ENCODE measurements at regions not wholly inside any gene's neighbourhood (a gene's known extent, or its start where the extent isn't known, plus 50 kb on each side); places are given as distances from the start of the nearest gene placed in this dataset.

DNA sequence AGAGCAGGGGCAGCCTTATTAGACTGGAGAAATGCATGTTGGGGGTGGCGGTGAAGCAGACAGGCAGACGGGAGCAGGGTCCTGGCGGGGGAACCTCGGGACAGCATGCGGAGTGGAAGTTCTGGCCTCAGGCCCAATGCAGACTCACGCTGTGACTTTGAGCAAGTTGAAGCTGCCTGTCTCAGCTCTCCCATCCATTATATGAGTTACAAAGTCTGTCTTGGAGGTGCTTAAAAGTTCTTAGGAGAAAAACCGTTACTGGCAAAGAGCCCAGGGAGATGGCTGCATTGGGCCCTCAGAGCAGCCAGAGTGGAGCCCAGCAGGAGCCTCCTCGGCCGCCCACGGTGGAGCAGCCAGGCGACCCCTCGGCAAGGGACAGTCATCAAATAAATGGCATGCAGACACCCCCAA, 509.5 kb downstream of the PLXNA4 start (continued):
- TF ChIP-seq ESRRA (IDR thresholded peaks at IDR 0.05; ENCODE audit: borderline replicate concordance, low read length) = no peak

DNA sequence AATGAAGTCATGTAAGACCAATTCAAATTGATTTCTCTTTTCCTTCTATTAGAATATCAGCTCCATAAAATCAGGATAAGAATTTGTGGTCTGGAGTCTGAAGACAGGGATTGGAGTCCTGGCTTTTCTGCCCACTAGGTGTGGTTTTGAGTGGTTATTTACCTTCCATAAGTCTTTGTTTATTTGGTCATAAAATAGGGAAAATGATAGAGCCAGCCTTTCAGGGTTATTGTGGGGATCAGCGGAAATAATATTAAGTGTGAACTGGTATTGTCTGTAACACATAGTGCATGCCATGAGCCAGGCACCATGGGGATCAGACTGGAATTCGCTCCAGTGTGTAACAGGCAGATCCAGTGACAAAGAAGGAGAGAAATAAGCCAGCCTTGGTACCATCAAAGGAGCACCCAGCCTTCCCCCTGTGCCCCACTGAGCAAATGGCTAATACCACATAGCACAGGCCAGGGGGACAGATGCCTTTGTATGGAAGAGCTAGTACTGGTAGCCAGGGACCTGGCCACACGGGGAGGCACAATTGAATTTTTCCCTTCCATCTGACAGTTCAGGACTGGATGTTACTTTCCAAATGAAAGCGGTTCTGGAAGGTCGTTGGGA, 509.7 kb upstream of the PODXL start:
- 54% methylated on average over 5 of the region's 5 CpGs for WGBS (ENCODE audit: missing lambda C conversion rate)
- TF ChIP-seq, protein P1, sequence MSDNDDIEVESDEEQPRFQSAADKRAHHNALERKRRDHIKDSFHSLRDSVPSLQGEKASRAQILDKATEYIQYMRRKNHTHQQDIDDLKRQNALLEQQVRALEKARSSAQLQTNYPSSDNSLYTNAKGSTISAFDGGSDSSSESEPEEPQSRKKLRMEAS (IDR thresholded peaks at IDR 0.05) = peak; percentile 10; the same call in 1 of the 2 replicates
- no peak for TF ChIP-seq MAFK (IDR thresholded peaks at IDR 0.05; ENCODE audit: partially characterized antibody)
- peak in 1 of 2 experiments; percentile 12 for DNase-seq (ENCODE audit: low read depth in 1 of 2, low spot score in 1 of 2)
- peak overlapping the region; percentile 68 for H3K4me2 ChIP-seq
- no peak for FAIRE-seq
- H3K4me3 ChIP-seq = no peak overlapping the region
- H3K27ac ChIP-seq = peak overlapping the region; percentile 87 to 94
- no peaks in the 10 kb centered on the region for H3K9me3 ChIP-seq
- peaks cover 39% of the 10 kb centered on the region for H3K4me1 ChIP-seq
- ChIA-PET POLR2A (interaction anchor here (0.7 kb wide), 1 partner anchor 50 kb away, joined by 3 read pairs; no protein-coding TSS in a partner anchor), CTCF (interaction anchor here (1.0 to 1.2 kb wide), 2 partner anchors 66 to 121 kb away, joined by 3 read pairs; no protein-coding TSS in a partner anchor)
- peak; percentile 47 to 53 for ATAC-seq

DNA sequence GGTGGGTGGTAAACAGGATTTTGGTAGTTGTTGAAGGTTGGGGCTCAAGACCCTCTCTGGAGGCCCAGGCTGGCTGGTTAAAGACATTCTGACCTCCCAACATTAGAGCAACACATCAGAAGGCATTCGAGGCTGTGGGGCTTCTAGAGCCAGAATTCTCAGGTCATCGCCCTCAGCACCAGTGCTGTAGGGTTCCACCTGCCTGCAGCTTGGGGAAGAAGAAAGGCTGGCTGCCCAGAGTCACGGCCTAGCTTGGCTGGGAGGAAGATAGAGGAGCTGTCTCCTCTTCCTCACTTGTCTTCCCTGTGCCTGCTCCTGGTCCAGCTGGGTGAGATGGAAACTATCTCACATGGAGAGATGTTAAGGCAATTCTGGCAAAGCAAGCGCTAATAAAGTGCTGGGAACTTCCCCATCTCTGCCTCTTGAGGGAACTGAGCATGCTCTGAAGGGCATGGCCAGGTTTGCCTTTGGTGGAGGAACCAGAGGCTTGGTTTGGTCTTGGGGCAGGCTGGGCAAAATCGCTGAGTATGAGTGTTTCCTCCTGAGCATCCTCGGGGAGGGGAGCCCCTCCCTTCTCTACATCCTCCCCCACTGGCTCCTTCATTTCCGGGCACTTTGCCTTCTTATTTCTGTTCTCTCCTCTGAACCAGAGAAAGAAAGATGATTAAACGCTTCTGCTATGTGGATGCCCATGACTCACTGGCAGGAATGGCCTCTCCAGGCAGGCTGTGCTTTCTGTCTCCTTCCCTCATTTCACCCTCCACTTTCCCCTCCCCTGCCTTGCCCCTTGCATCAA, 509.0 kb upstream of the PODXL start:
- POLR2A ChIA-PET = interaction anchor here (0.7 kb wide), 1 partner anchor 51 kb away, joined by 3 read pairs; no protein-coding TSS in a partner anchor
- DNase-seq (ENCODE audit: low read depth in 1 of 2, low spot score in 1 of 2) (peak; percentile 90 to 94), ATAC-seq (peak; percentile 95 to 98), FAIRE-seq (peak; percentile 88)
- TF ChIP-seq, protein P1 (IDR thresholded peaks at IDR 0.05) = peak; percentile 40
- no peak for TF ChIP-seq NFE2L2 (conservative IDR thresholded peaks at IDR 0.05; ENCODE audit: low read length)
- no peak for TF ChIP-seq FOSB (CRISPR knock-in tag; IDR thresholded peaks at IDR 0.05)
- TF ChIP-seq HDAC2 (IDR thresholded peaks at IDR 0.05) = no peak
- TF ChIP-seq RAD21 (conservative IDR thresholded peaks at IDR 0.05 in 1 of 2, IDR thresholded peaks at IDR 0.05 in 1 of 2) = peak; percentile 16 to 47; a peak in 4 of 5 replicates
- peak; percentile 37 for TF ChIP-seq SMC3 (IDR thresholded peaks at IDR 0.05)
- TF ChIP-seq GATA3 (IDR thresholded peaks at IDR 0.05; ENCODE audit: borderline replicate concordance) = peak; percentile 65; the same call in 1 of the 2 replicates
- TF ChIP-seq CBX8 (IDR thresholded peaks at IDR 0.05) = no peak
- peak; percentile 95 for TF ChIP-seq FOSL2 (IDR thresholded peaks at IDR 0.05)
- peak; percentile 94 for TF ChIP-seq FOSL2 (CRISPR knock-in tag; IDR thresholded peaks at IDR 0.05)
- no peak for TF ChIP-seq CEBPB (IDR thresholded peaks at IDR 0.05)
- TF ChIP-seq JUNB (IDR thresholded peaks at IDR 0.05) = peak; percentile 90
- peak; percentile 99 for TF ChIP-seq MAFK (IDR thresholded peaks at IDR 0.05; ENCODE audit: partially characterized antibody)
- peak; percentile 42 to 49; a peak in 2 of 5 replicates for TF ChIP-seq EP300 (IDR thresholded peaks at IDR 0.05)
- TF ChIP-seq, protein P2, sequence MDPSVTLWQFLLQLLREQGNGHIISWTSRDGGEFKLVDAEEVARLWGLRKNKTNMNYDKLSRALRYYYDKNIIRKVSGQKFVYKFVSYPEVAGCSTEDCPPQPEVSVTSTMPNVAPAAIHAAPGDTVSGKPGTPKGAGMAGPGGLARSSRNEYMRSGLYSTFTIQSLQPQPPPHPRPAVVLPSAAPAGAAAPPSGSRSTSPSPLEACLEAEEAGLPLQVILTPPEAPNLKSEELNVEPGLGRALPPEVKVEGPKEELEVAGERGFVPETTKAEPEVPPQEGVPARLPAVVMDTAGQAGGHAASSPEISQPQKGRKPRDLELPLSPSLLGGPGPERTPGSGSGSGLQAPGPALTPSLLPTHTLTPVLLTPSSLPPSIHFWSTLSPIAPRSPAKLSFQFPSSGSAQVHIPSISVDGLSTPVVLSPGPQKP (IDR thresholded peaks at IDR 0.05; ENCODE audit: low read depth, low read length) = no peak
- TF ChIP-seq JUN (IDR thresholded peaks at IDR 0.05) = peak; percentile 50 to 66; a peak in 3 of 5 replicates
- TF ChIP-seq NPAS2 (CRISPR knock-in tag; IDR thresholded peaks at IDR 0.05; ENCODE audit: borderline replicate concordance) = no peak
- Histone ChIP-seq H3K27ac (peak overlapping the region; percentile 87 to 94), H3K4me3 (no peak overlapping the region), H3K4me2 (peak overlapping the region; percentile 68), H3K4me1 (peaks cover 39% of the 10 kb centered on the region), H3K9me3 (no peaks in the 10 kb centered on the region)
- WGBS (ENCODE audit: missing lambda C conversion rate) = 16% methylated on average over 7 of the region's 8 CpGs
- CTCF ChIA-PET = no interaction called here

DNA sequence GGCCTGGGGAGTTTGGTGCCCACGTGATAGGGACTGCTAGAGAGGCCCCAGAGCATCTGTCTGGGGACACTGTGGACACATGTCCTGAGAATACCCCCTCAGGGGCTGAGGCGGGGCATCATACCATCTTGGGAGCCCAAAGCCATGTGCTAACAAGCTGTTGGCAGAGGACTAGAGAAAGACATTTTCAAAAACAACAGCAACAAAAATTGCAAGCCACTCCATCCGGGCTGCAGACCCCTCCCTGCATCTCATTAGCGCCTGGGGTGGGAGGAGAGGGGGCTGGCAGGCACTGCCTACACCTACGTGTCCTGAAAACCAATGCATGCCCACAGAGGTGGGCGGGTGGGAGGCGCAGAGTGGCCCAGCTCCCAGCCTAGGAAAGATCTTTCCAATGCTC, 507.4 kb upstream of the PODXL start:
- ChIA-PET CTCF (no interaction called here), POLR2A (no interaction called here)
- no peak overlapping the region for H3K4me2 ChIP-seq
- ATAC-seq = no peak
- 78% methylated on average over 7 of the region's 7 CpGs for WGBS (ENCODE audit: missing lambda C conversion rate)
- FAIRE-seq = no peak
- no peaks in the 10 kb centered on the region for H3K9me3 ChIP-seq
- peak overlapping the region; percentile 87 to 94; a peak in 5 of 6 replicates for H3K27ac ChIP-seq
- TF ChIP-seq, protein P3, sequence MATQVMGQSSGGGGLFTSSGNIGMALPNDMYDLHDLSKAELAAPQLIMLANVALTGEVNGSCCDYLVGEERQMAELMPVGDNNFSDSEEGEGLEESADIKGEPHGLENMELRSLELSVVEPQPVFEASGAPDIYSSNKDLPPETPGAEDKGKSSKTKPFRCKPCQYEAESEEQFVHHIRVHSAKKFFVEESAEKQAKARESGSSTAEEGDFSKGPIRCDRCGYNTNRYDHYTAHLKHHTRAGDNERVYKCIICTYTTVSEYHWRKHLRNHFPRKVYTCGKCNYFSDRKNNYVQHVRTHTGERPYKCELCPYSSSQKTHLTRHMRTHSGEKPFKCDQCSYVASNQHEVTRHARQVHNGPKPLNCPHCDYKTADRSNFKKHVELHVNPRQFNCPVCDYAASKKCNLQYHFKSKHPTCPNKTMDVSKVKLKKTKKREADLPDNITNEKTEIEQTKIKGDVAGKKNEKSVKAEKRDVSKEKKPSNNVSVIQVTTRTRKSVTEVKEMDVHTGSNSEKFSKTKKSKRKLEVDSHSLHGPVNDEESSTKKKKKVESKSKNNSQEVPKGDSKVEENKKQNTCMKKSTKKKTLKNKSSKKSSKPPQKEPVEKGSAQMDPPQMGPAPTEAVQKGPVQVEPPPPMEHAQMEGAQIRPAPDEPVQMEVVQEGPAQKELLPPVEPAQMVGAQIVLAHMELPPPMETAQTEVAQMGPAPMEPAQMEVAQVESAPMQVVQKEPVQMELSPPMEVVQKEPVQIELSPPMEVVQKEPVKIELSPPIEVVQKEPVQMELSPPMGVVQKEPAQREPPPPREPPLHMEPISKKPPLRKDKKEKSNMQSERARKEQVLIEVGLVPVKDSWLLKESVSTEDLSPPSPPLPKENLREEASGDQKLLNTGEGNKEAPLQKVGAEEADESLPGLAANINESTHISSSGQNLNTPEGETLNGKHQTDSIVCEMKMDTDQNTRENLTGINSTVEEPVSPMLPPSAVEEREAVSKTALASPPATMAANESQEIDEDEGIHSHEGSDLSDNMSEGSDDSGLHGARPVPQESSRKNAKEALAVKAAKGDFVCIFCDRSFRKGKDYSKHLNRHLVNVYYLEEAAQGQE (IDR thresholded peaks at IDR 0.05) = no peak
- TF ChIP-seq EP300 (IDR thresholded peaks at IDR 0.05) = no peak
- H3K4me1 ChIP-seq = peaks cover 39% of the 10 kb centered on the region
- no peak for DNase-seq (ENCODE audit: low read depth in 1 of 2, low spot score in 1 of 2)
- no peak overlapping the region for H3K4me3 ChIP-seq

All from A549 (cell line).